NCI-H1417 (cell line): ENCODE measurements at regions not wholly inside any gene's neighbourhood (a gene's known extent, or its start where the extent isn't known, plus 50 kb on each side); places are given as distances from the start of the nearest gene placed in this dataset.

Experiments used
- DNase-seq, 3 experiments: peaks; one replicate each; lab custom pipeline; 2025; lab: John Stamatoyannopoulos, UW

GRCh38 chr4:55754754-55755350 lies 64.7 kb upstream of the EXOC1L start:
- DNase-seq: no peak

GRCh38 chr4:55756208-55756607 lies 63.4 kb upstream of the EXOC1L start:
- no peak for DNase-seq

- no peak for DNase-seq
Observed at GRCh38 chr4:55757356-55757952, 62.1 kb upstream of the EXOC1L start.

GRCh38 chr4:55758066-55758465 lies 61.5 kb upstream of the EXOC1L start:
- DNase-seq: peak in 2 of 3 experiments; percentile 28 to 38

DNA sequence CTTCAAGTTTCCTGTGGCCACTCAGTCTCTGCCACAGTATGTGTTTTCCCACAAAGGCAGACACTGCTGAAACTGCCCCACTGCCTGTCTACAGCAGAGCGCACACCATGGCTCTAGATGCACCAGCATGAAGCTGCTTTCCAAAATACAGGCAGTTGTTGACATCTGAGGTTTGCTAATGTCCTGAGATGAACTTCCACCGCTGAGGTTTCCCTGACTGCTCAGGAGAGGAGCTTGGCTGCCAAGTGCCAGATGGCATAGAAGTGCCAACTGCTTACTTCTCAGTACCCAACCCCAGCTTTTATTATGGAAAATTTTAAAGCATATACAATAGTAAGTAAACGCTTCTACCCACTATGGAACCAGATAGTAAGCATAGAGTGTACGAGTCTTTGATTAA lies 61.0 kb upstream of the EXOC1L start:
- peak in 1 of 3 experiments; percentile 38 for DNase-seq

- DNase-seq: peak in 1 of 3 experiments; percentile 67
Observed at GRCh38 chr4:55762819-55763218, 56.8 kb upstream of the EXOC1L start.

DNA sequence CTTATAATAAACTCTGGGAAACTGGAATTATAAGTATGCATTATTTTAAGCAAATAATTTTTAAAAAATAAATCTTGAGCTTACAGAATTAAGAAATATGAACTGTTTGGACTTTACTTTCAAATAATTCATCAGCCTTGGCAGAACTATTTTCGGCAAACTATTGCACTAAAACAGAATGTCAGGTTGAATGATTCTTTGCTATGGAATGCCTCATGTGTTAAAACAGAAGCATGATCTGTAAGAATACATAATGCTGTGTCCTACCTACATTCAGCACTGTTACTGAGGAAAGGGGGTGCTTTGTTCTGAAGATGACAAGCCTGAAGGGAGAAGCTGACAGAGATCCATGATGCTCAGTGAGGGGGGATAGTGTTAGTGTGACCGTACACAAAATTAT lies 55.6 kb upstream of the EXOC1L start:
- DNase-seq: no peak

DNA sequence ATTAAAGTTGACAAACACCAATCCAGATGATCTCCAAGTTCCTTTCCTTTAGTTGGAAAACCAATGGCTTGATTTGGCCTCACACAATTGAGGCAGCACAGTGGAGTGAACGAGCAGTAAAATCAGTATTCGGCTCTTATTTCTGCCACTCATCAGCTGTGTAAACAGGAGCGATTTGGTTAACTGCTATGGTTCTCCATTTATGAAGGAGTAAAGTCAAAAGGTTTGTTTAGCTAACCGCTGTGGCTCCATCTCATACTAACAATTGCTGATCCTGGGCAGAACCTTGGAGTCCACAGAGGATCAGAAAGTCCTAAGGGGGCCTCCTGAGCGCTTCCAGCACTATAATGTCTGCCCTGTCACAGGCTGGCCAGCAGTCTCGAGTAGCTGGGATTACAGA lies 54.5 kb upstream of the EXOC1L start:
- peak in 2 of 3 experiments; percentile 53 to 85 for DNase-seq

DNA sequence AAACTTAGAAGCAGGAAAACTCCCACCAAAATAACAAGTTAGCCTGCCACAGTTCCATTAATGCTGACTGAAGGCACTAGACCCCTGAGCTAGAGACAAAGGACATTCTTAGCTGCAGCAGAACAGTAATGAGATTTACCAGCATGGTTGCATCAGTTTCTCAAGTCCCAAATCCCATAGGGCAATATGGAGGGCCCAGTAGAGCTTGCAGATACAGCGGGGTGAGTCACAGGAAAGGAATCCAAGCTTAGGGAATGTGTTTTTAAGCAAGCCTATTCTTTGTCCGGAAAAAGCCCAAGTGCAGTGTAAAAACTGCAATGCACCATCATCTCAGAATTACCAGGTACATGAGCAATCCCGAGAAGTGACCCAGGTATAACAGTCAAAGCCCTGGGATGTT lies 51.3 kb upstream of the EXOC1L start:
- DNase-seq: no peak
